ENCODE measurements at regions not wholly inside any gene's neighbourhood (a gene's known extent, or its start where the extent isn't known, plus 50 kb on each side); places are given as distances from the start of the nearest gene placed in this dataset.

DNA sequence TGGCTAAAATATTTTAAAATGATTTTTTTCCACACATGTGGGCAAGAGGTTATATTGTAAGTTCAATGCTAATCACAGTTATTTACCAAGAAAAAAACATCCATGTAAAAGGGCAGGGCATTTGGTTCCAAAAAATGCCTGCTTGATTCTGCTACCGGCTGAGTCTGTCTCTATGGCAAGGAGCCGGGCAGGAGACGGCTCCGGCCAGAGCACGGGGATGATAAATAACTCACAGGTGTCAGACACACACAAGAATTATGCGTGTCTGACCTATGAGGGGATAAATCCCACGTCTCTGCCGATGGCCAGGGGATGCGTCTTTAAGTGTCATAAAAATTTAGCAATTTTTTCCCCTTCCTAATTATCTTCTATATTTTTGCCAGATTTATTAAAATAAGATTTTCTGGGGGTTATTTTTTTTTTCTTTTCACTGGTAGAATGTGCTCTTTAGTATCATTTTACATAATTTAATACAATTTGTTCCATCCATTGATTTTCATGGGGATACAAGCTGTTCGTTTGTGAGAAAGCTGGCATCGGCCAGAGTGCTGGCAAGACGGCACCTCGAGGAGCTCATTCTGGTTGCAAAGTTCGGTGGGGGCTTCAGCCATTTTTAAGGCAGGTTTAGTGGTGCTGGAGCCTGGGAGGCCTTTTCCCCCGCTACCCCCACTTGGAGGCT is 253.9 kb downstream of the ZNF536 start:
- no peak overlapping the region for H3K27ac ChIP-seq
- DNase-seq = no peak
- H3K4me3 ChIP-seq = no peak overlapping the region
- ATAC-seq = no peak
- peaks cover 0 to 8% (median 0%) of the 10 kb centered on the region in 3 donors for H3K9me3 ChIP-seq
- TF ChIP-seq POLR2A (IDR thresholded peaks at IDR 0.05) = no peak
- TF ChIP-seq, protein P1, sequence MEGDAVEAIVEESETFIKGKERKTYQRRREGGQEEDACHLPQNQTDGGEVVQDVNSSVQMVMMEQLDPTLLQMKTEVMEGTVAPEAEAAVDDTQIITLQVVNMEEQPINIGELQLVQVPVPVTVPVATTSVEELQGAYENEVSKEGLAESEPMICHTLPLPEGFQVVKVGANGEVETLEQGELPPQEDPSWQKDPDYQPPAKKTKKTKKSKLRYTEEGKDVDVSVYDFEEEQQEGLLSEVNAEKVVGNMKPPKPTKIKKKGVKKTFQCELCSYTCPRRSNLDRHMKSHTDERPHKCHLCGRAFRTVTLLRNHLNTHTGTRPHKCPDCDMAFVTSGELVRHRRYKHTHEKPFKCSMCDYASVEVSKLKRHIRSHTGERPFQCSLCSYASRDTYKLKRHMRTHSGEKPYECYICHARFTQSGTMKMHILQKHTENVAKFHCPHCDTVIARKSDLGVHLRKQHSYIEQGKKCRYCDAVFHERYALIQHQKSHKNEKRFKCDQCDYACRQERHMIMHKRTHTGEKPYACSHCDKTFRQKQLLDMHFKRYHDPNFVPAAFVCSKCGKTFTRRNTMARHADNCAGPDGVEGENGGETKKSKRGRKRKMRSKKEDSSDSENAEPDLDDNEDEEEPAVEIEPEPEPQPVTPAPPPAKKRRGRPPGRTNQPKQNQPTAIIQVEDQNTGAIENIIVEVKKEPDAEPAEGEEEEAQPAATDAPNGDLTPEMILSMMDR (IDR thresholded peaks at IDR 0.05) = no peak
- no peaks in the 10 kb centered on the region for H3K4me1 ChIP-seq
- no peaks in the 10 kb centered on the region for H3K36me3 ChIP-seq (replicated peaks in 1 of 2; ENCODE audit: insufficient read depth in 1 of 2, low read depth in 2 of 2)
- intact Hi-C loops (cut with DNase I) = no loop called here
- 64 to 67% methylated on average over 15 of the region's 15 CpGs for WGBS, 2 donors
- H3K27me3 ChIP-seq = no peaks in the 10 kb centered on the region

DNA sequence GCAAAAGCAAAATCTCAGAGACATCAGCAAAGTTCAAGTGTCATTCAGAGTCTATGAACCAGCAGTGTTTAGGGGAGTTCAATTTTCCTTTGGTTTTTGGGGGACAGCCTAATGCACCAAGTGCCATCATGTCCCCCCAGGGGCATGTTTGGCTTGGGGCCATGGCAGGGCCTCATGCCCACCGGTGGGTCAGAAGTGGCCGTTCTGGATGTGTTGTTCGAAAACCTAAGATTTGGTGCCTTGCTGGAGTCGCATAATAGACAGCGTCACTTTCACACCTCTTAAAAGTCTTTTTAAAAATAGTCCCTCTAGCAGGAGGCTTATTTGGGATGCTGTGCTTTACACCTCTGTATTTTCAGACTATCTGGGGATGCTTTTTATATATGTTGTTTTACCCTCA is 250.1 kb downstream of the ZNF536 start:
- DNase-seq (no peak), ATAC-seq (no peak)
- H3K9me3 ChIP-seq = peaks cover 0 to 8% (median 0%) of the 10 kb centered on the region in 3 donors
- no peak overlapping the region for H3K27ac ChIP-seq
- no peak overlapping the region for H3K4me3 ChIP-seq
- TF ChIP-seq POLR2A (IDR thresholded peaks at IDR 0.05) = no peak
- TF ChIP-seq, protein P1 (IDR thresholded peaks at IDR 0.05) = no peak
- H3K4me1 ChIP-seq = no peaks in the 10 kb centered on the region
- H3K36me3 ChIP-seq (replicated peaks in 1 of 2; ENCODE audit: insufficient read depth in 1 of 2, low read depth in 2 of 2) = no peaks in the 10 kb centered on the region
- intact Hi-C loops (cut with DNase I) = no loop called here
- WGBS, 2 donors = 92 to 96% methylated on average over 5 of the region's 5 CpGs
- H3K27me3 ChIP-seq = no peaks in the 10 kb centered on the region

DNA sequence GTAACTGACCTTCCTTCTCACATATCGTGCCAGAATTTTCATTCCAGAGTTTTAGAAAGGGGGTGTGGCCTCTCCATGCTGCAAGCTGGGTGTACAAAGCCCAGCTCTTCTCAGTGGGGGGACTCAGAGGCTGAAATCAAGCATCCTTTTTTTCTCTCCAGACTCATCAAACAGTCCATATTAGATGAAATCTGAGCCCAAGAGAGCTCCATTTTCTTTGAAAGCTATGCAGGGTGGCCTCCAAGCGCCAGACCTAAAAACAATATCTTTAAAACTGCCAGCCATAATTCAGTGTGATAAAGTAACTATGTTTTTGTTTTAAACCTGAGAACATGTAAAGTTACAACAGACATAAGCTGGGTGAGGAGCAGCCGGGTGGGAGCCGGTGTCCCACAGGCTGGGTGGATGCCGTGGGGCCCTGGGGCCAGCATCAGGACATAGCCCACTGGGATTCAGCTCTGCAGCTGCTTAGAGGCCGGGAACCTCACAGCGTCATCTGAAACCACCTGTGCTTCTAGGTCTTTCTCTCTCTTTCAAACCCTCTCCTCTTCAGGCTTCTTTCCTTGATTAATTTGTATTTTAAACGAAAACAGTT is 249.2 kb downstream of the ZNF536 start:
- H3K36me3 ChIP-seq (replicated peaks in 1 of 2; ENCODE audit: insufficient read depth in 1 of 2, low read depth in 2 of 2) = no peaks in the 10 kb centered on the region
- no peaks in the 10 kb centered on the region for H3K27me3 ChIP-seq
- WGBS, 2 donors = 73 to 74% methylated on average over 8 of the region's 8 CpGs
- TF ChIP-seq POLR2A (IDR thresholded peaks at IDR 0.05) = no peak
- TF ChIP-seq, protein P1 (IDR thresholded peaks at IDR 0.05) = no peak
- no peak overlapping the region for H3K4me3 ChIP-seq
- ATAC-seq (no peak), DNase-seq (no peak)
- H3K27ac ChIP-seq = no peak overlapping the region
- peaks cover 0 to 8% (median 0%) of the 10 kb centered on the region in 3 donors for H3K9me3 ChIP-seq
- H3K4me1 ChIP-seq = no peaks in the 10 kb centered on the region
- intact Hi-C loops (cut with DNase I) = no loop called here

DNA sequence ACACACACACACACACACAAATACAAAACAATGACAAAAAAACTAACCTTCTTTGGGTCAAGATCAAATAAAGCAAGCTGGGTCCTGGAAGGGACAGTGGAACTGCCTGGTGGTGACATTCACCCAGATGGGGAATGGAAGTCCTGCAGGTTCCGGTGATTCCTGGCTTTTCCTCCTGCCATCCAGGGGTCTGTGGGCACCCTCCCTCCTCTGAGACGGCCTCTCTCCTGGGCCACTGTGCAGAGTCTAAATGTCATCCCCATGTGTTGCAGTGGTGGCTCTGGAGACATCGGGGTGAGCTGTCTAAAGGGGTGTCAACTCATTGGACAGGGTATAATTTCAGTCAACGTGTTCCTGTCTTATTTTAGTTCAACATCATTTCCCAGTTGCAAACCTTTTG is 248.2 kb downstream of the ZNF536 start:
- Histone ChIP-seq H3K27me3 (no peaks in the 10 kb centered on the region), H3K27ac (no peak overlapping the region), H3K4me1 (no peaks in the 10 kb centered on the region), H3K9me3 (peaks cover 0 to 8% (median 0%) of the 10 kb centered on the region in 3 donors), H3K4me3 (no peak overlapping the region), H3K36me3 (replicated peaks in 1 of 2; ENCODE audit: insufficient read depth in 1 of 2, low read depth in 2 of 2) (no peaks in the 10 kb centered on the region)
- no peak for ATAC-seq
- intact Hi-C loops (cut with DNase I) = no loop called here
- no peak for DNase-seq
- WGBS, 2 donors = 74% methylated on average over 4 of the region's 4 CpGs
- TF ChIP-seq, protein P1 (IDR thresholded peaks at IDR 0.05) = no peak
- TF ChIP-seq POLR2A (IDR thresholded peaks at IDR 0.05) = no peak

All from body of pancreas (tissue), 4 donors.